GM20000 (cell line): ENCODE measurements at regions not wholly inside any gene's neighbourhood (a gene's known extent, or its start where the extent isn't known, plus 50 kb on each side); places are given as distances from the start of the nearest gene placed in this dataset.

Experiments
- DNase-seq: peaks from one replicate; pipeline ENCODE4 v3.0.0; 2012; ENCODE audit warnings: low spot score
- CTCF ChIP-seq: IDR thresholded peaks from 2 replicates; pipeline ENCODE4 v1.5.1; 2012; ENCODE audit warnings: mild to moderate bottlenecking, control low read depth; ENCODE audit errors: extremely low read depth, missing control alignments

GRCh38 chr7:12957487-12957886 lies 270.1 kb downstream of the ARL4A start:
- TF ChIP-seq CTCF, result no peak
- DNase-seq, result no peak

- no peak for DNase-seq
- TF ChIP-seq CTCF, result no peak
Measured at GRCh38 chr7:12961910-12962480, 274.6 kb downstream of the ARL4A start.

- no peak for DNase-seq
- no peak for TF ChIP-seq CTCF
Measured at GRCh38 chr7:12963435-12963834, 276.0 kb downstream of the ARL4A start.

- no peak for TF ChIP-seq CTCF
- DNase-seq, result no peak
Measured at GRCh38 chr7:12964836-12965235, 277.4 kb downstream of the ARL4A start.

GRCh38 chr7:12965767-12966166 lies 278.3 kb downstream of the ARL4A start:
- DNase-seq, result no peak
- no peak for TF ChIP-seq CTCF

- DNase-seq, result no peak
- no peak for TF ChIP-seq CTCF
Measured at GRCh38 chr7:12967322-12967721, 279.9 kb downstream of the ARL4A start.

GRCh38 chr7:12968836-12969422 lies 281.5 kb downstream of the ARL4A start:
- TF ChIP-seq CTCF, result no peak
- DNase-seq, result no peak
